EH (cell line): ENCODE measurements at regions not wholly inside any gene's neighbourhood (a gene's known extent, or its start where the extent isn't known, plus 50 kb on each side); places are given as distances from the start of the nearest gene placed in this dataset.
"Not testable (repeated sequence)": the region's sequence is repeated elsewhere in the genome, so short reads cannot be mapped to it uniquely, and the experiment has no call there.

Experiments used
- DNase-seq: peaks from one replicate; pipeline ENCODE4 v3.0.0-alpha.2; 2015; ENCODE audit warnings: low read depth

GRCh38 chr2:103386872-103387271, 625.0 kb downstream of the TMEM182 start:
- no peak for DNase-seq

- no peak for DNase-seq
Observed at GRCh38 chr2:103387888-103388287, 626.1 kb downstream of the TMEM182 start.

GRCh38 chr2:103396152-103396551, 634.3 kb downstream of the TMEM182 start:
- DNase-seq = no peak

- DNase-seq = no peak
Observed at GRCh38 chr2:103401621-103402020, 639.8 kb downstream of the TMEM182 start.

- DNase-seq = no peak
Observed at GRCh38 chr2:103402336-103402735, 640.5 kb downstream of the TMEM182 start.

- DNase-seq = no peak
Observed at GRCh38 chr2:103402944-103403343, 641.1 kb downstream of the TMEM182 start.

- not testable (repeated sequence) for DNase-seq
Observed at GRCh38 chr2:103403388-103403787, 641.6 kb downstream of the TMEM182 start.

- DNase-seq = no peak
Observed at GRCh38 chr2:103410221-103410620, 648.4 kb downstream of the TMEM182 start.

- no peak for DNase-seq
Observed at GRCh38 chr2:103419506-103419905, 657.7 kb downstream of the TMEM182 start.

- no peak for DNase-seq
Observed at GRCh38 chr2:103423100-103423499, 661.3 kb downstream of the TMEM182 start.

GRCh38 chr2:103427567-103427966, 665.7 kb downstream of the TMEM182 start:
- no peak for DNase-seq

- DNase-seq = no peak
Observed at GRCh38 chr2:103430191-103430590, 668.4 kb downstream of the TMEM182 start.

GRCh38 chr2:103435010-103435409, 673.2 kb downstream of the TMEM182 start:
- no peak for DNase-seq

- DNase-seq = no peak
Observed at GRCh38 chr2:103437161-103437560, 675.3 kb downstream of the TMEM182 start.

- no peak for DNase-seq
Observed at GRCh38 chr2:103445347-103445746, 683.5 kb downstream of the TMEM182 start.

- DNase-seq = no peak
Observed at GRCh38 chr2:103448495-103448894, 686.7 kb downstream of the TMEM182 start.

- no peak for DNase-seq
Observed at GRCh38 chr2:103451283-103451682, 689.5 kb downstream of the TMEM182 start.

GRCh38 chr2:103459283-103459682, 697.5 kb downstream of the TMEM182 start:
- no peak for DNase-seq

GRCh38 chr2:103462101-103462500, 700.3 kb downstream of the TMEM182 start:
- DNase-seq = no peak

- DNase-seq = no peak
Observed at GRCh38 chr2:103462712-103463111, 700.9 kb downstream of the TMEM182 start.

- no peak for DNase-seq
Observed at GRCh38 chr2:103464831-103465230, 703.0 kb downstream of the TMEM182 start.

GRCh38 chr2:103469800-103470199, 708.0 kb downstream of the TMEM182 start:
- no peak for DNase-seq

GRCh38 chr2:103484906-103485305, 723.1 kb downstream of the TMEM182 start:
- DNase-seq = no peak

GRCh38 chr2:103496850-103497249, 735.0 kb downstream of the TMEM182 start:
- no peak for DNase-seq

- DNase-seq = no peak
Observed at GRCh38 chr2:103506812-103507211, 745.0 kb downstream of the TMEM182 start.
